OCI-LY1 (cell line): ENCODE measurements at regions not wholly inside any gene's neighbourhood (a gene's known extent, or its start where the extent isn't known, plus 50 kb on each side); places are given as distances from the start of the nearest gene placed in this dataset.

Source experiments
- H2AFZ ChIP-seq: fragments of 200-600 bp; sonication (generic), shearing (Covaris generic); 2 replicates; pipeline ENCODE4 v1.6.0; 2014; ENCODE audit warnings: antibody characterized with exemption, mild to moderate bottlenecking, low read length
- H3F3A ChIP-seq: fragments of 200-600 bp; sonication (generic), shearing (Covaris generic); 2 replicates; pipeline ENCODE4 v1.6.0; 2014; ENCODE audit warnings: mild to moderate bottlenecking, antibody characterized with exemption, low read length, moderate library complexity; ENCODE audit not compliant: insufficient read depth
- H3K27ac ChIP-seq: fragments of 200-600 bp; sonication (generic); 2 replicates; pipeline ENCODE4 v1.5.1; 2014; ENCODE audit warnings: low read length, mixed run types, mild to moderate bottlenecking, low read depth; ENCODE audit not compliant: poor library complexity, severe bottlenecking
- H3K27me3 ChIP-seq: fragments of 200-600 bp; sonication (generic); 2 replicates; pipeline ENCODE4 v1.6.0; 2014; ENCODE audit warnings: antibody characterized with exemption, mild to moderate bottlenecking, low read length, moderate library complexity; ENCODE audit not compliant: insufficient read depth
- H3K36me3 ChIP-seq: fragments of 200-600 bp; sonication (generic); 2 replicates; pipeline ENCODE4 v1.6.1; 2014; ENCODE audit warnings: mild to moderate bottlenecking, antibody characterized with exemption, low read length, moderate library complexity, mixed read lengths; ENCODE audit not compliant: insufficient read depth
- H3K4me1 ChIP-seq: fragments of 200-600 bp; sonication (generic); 2 replicates; pipeline ENCODE4 v1.5.1; 2014; ENCODE audit warnings: mild to moderate bottlenecking, low read length, moderate library complexity; ENCODE audit not compliant: insufficient read depth, severe bottlenecking
- H3K4me2 ChIP-seq: fragments of 200-600 bp; sonication (generic), shearing (Covaris generic); 2 replicates; pipeline ENCODE4 v1.6.1; 2014; ENCODE audit warnings: low read length
- H3K4me3 ChIP-seq: fragments of 200-600 bp; sonication (generic); 2 replicates; pipeline ENCODE4 v1.5.1; 2014; ENCODE audit warnings: low read length, low read depth, mild to moderate bottlenecking, mixed read lengths; ENCODE audit not compliant: poor library complexity, severe bottlenecking
- H3K79me2 ChIP-seq: fragments of 200-600 bp; shearing (Covaris generic); 2 replicates; pipeline ENCODE4 v1.6.1; 2016; ENCODE audit warnings: mixed run types, low read length, mixed read lengths; ENCODE audit not compliant: insufficient read depth
- H3K9ac ChIP-seq: fragments of 200-600 bp; sonication (generic), shearing (Covaris generic); 2 replicates; pipeline ENCODE4 v1.6.1; 2014; ENCODE audit warnings: mild to moderate bottlenecking, low read length, mixed read lengths
- H3K9me2 ChIP-seq: fragments of 200-600 bp; sonication (generic), shearing (Covaris generic); 2 replicates; pipeline ENCODE4 v1.6.1; 2014; ENCODE audit warnings: low read depth, mild to moderate bottlenecking, low read length, mixed read lengths
- H3K9me3 ChIP-seq: fragments of 200-600 bp; shearing (Covaris generic); 2 replicates; pipeline ENCODE4 v1.6.1; 2014; ENCODE audit warnings: low read length, mixed read lengths
- H4K20me1 ChIP-seq: fragments of 200-600 bp; sonication (generic), shearing (Covaris generic); 2 replicates; pipeline ENCODE4 v1.6.0; 2016; ENCODE audit warnings: mild to moderate bottlenecking, low read length; ENCODE audit not compliant: insufficient read depth
- CTCF ChIP-seq: fragments of 200-600 bp; sonication (generic), shearing (Covaris generic); IDR thresholded peaks from 2 replicates; pipeline ENCODE4 v1.5.1; 2017; ENCODE audit warnings: mild to moderate bottlenecking, antibody characterized with exemption, low read length, moderate library complexity, mixed read lengths
- EZH2 ChIP-seq: fragments of 200-600 bp; sonication (generic), shearing (Covaris generic); IDR thresholded peaks from 2 replicates; pipeline ENCODE4 v1.8.0; 2017; ENCODE audit warnings: borderline replicate concordance, mixed run types, mild to moderate bottlenecking, antibody characterized with exemption, low read length, moderate library complexity, mixed read lengths

GRCh38 chr3:72492240-72492639 is 356.0 kb downstream of the SHQ1 start:
- Histone ChIP-seq H3K4me3 (no peak overlapping the region), H3K36me3 (no peaks in the 10 kb centered on the region), H2AFZ (no peak overlapping the region), H3K27ac (no peak overlapping the region), H3K79me2 (no peaks in the 10 kb centered on the region), H3K9me2 (no peaks in the 10 kb centered on the region), H3F3A (no peaks in the 10 kb centered on the region), H3K9ac (no peak overlapping the region), H4K20me1 (no peaks in the 10 kb centered on the region), H3K4me2 (no peak overlapping the region), H3K9me3 (no peaks in the 10 kb centered on the region), H3K4me1 (no peaks in the 10 kb centered on the region), H3K27me3 (no peaks in the 10 kb centered on the region)
- TF ChIP-seq CTCF (no peak), EZH2 (no peak)

DNA sequence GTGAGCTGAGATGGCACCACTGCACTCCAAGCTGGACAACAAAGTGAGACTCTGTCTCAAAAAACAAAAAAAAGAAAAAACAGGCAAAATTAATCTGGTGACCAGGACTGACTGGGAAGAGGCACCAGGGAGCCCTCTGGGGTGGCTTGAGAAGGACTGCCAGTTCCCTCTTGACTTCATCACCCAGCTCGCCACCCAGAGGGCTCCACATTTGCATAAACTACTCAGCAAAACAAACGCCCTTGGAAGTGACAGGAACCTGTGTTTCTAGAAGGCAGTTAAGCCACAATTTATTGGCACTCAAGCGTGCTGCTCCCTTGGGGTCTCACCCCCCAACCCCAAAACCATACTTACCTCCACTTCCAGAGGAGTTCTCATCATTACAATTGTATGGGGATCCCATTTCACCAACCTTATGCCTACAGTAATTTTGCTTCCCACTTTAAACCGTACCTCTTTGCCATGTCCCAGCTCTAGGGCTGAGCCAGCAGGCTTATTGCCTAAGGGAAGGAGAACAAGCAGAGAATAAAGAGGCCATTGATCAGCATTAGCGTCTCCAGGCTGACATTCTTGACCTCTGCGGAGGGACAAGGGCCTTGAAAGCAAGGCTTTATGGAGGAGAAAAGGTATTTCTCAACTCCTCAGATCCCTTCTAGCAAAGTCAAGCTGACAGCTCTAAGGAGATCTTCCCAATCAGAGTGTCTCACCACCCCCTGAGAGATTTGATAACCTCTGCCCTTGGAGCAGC is 357.4 kb downstream of the SHQ1 start:
- Histone ChIP-seq H3K9ac (no peak overlapping the region), H3K79me2 (no peaks in the 10 kb centered on the region), H3K4me2 (no peak overlapping the region)

DNA sequence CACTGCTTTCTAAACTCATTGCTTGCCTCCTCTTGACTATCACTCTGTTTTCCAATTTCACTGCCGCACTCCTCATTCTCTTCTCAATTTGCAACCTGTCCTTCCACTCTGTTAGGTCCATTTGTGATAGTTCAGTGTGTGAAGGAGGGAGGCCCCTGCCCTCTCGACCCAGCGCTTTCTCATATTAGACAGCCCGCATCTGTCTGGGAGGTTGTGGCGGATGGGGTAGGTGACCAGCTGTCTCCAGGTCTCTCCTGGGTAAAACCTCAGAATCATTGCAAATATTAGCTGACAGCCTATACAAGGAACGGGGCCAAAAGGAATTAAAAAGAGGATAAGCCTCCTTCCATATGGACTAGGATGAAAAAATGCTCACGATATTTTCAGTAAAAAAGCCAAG is 358.3 kb downstream of the SHQ1 start:
- H3K4me1 ChIP-seq = no peaks in the 10 kb centered on the region
- TF ChIP-seq CTCF (no peak), EZH2 (no peak)
- H3F3A ChIP-seq = no peaks in the 10 kb centered on the region
- no peaks in the 10 kb centered on the region for H3K36me3 ChIP-seq
- no peak overlapping the region for H3K9ac ChIP-seq
- H4K20me1 ChIP-seq = no peaks in the 10 kb centered on the region
- no peak overlapping the region for H3K4me3 ChIP-seq
- no peak overlapping the region for H3K27ac ChIP-seq
- no peak overlapping the region for H2AFZ ChIP-seq
- no peaks in the 10 kb centered on the region for H3K79me2 ChIP-seq
- H3K27me3 ChIP-seq = no peaks in the 10 kb centered on the region; the same call in 1 of the 2 replicates
- H3K9me3 ChIP-seq = no peaks in the 10 kb centered on the region
- no peak overlapping the region for H3K4me2 ChIP-seq
- no peaks in the 10 kb centered on the region for H3K9me2 ChIP-seq

More for the DNA sequence above, 357.4 kb downstream of the SHQ1 start:
- Histone ChIP-seq H3K4me1 (no peaks in the 10 kb centered on the region), H2AFZ (no peak overlapping the region), H3K4me3 (no peak overlapping the region), H3K27ac (no peak overlapping the region), H3K9me2 (no peaks in the 10 kb centered on the region), H3F3A (no peaks in the 10 kb centered on the region), H4K20me1 (no peaks in the 10 kb centered on the region), H3K27me3 (no peaks in the 10 kb centered on the region), H3K36me3 (no peaks in the 10 kb centered on the region), H3K9me3 (no peaks in the 10 kb centered on the region)
- no peak for TF ChIP-seq EZH2
- no peak for TF ChIP-seq CTCF
